Nephron (organoid): ENCODE measurements at regions not wholly inside any gene's neighbourhood (a gene's known extent, or its start where the extent isn't known, plus 50 kb on each side); places are given as distances from the start of the nearest gene placed in this dataset.
"Not testable (repeated sequence)": the region's sequence is repeated elsewhere in the genome, so short reads cannot be mapped to it uniquely, and the experiment has no call there.

Experiments
- H3K27ac Mint-ChIP-seq, 3 experiments: 2 replicates each; pipeline ENCODE4 v1.8.0; 2020; ENCODE audit warnings: mixed read lengths in 3 of 3, mild to moderate bottlenecking in 2 of 3, moderate library complexity in 1 of 3
- H3K27me3 Mint-ChIP-seq: 2 replicates; pipeline ENCODE4 v1.8.0; 2021; ENCODE audit warnings: low read depth, mild to moderate bottlenecking, moderate library complexity, mixed read lengths
- H3K36me3 Mint-ChIP-seq: 2 replicates; pipeline ENCODE4 v1.8.0; 2020; ENCODE audit warnings: low read depth, mixed read lengths
- H3K4me1 Mint-ChIP-seq: 2 replicates; pipeline ENCODE4 v1.8.0; 2020; ENCODE audit warnings: mixed read lengths
- H3K4me3 Mint-ChIP-seq, 3 experiments: 2 replicates each; pipeline ENCODE4 v1.8.0; 2020; ENCODE audit warnings: mild to moderate bottlenecking in 3 of 3, mixed read lengths in 3 of 3, moderate library complexity in 2 of 3
- H3K9me3 Mint-ChIP-seq: 2 replicates; pipeline ENCODE4 v1.8.0; 2020; ENCODE audit warnings: mixed read lengths
- CTCF ChIP-seq, 3 experiments: fragments of 200-600 bp; sonication (generic); IDR thresholded peaks; one replicate each; pipeline ENCODE4 v1.5.0; 2021; ENCODE audit warnings: antibody characterized with exemption in 3 of 3; ENCODE audit not compliant: unreplicated experiment in 3 of 3

- no peaks in the 10 kb centered on the region for H3K36me3 Mint-ChIP-seq
- H3K9me3 Mint-ChIP-seq = no peaks in the 10 kb centered on the region
- peaks cover 3% of the 10 kb centered on the region for H3K27me3 Mint-ChIP-seq
- H3K27ac Mint-ChIP-seq = no peak overlapping the region
- no peaks in the 10 kb centered on the region for H3K4me1 Mint-ChIP-seq
- no peak for TF ChIP-seq CTCF (IDR thresholded peaks at IDR 0.05; ENCODE audit: unreplicated experiment in 3 of 3)
- no peak overlapping the region for H3K4me3 Mint-ChIP-seq
Measured at GRCh38 chr3:89912031-89912430, 804.6 kb downstream of the EPHA3 start.

GRCh38 chr3:89923921-89924610 is 816.6 kb downstream of the EPHA3 start:
- no peaks in the 10 kb centered on the region for H3K4me1 Mint-ChIP-seq
- no peak overlapping the region for H3K27ac Mint-ChIP-seq
- peaks cover 2% of the 10 kb centered on the region for H3K9me3 Mint-ChIP-seq
- H3K27me3 Mint-ChIP-seq = peaks cover 3% of the 10 kb centered on the region
- TF ChIP-seq CTCF (IDR thresholded peaks at IDR 0.05; ENCODE audit: unreplicated experiment in 3 of 3) = no peak
- no peak overlapping the region for H3K4me3 Mint-ChIP-seq
- no peaks in the 10 kb centered on the region for H3K36me3 Mint-ChIP-seq

- Mint-ChIP-seq H3K4me3 (no peak overlapping the region), H3K27me3 (peaks cover 3% of the 10 kb centered on the region), H3K36me3 (no peaks in the 10 kb centered on the region), H3K27ac (no peak overlapping the region), H3K9me3 (peaks cover under 1% of the 10 kb centered on the region), H3K4me1 (no peaks in the 10 kb centered on the region)
- TF ChIP-seq CTCF (IDR thresholded peaks at IDR 0.05; ENCODE audit: unreplicated experiment in 3 of 3) = no peak
Measured at GRCh38 chr3:89925976-89926375, 818.6 kb downstream of the EPHA3 start.

- Mint-ChIP-seq H3K9me3 (no peaks in the 10 kb centered on the region), H3K27me3 (no peaks in the 10 kb centered on the region), H3K27ac (no peak overlapping the region), H3K4me1 (no peaks in the 10 kb centered on the region), H3K36me3 (no peaks in the 10 kb centered on the region), H3K4me3 (no peak overlapping the region)
- no peak for TF ChIP-seq CTCF (IDR thresholded peaks at IDR 0.05; ENCODE audit: unreplicated experiment in 3 of 3)
Measured at GRCh38 chr3:89932882-89933281, 825.5 kb downstream of the EPHA3 start.

- H3K27me3 Mint-ChIP-seq, H3K4me1 Mint-ChIP-seq, H3K27ac Mint-ChIP-seq, H3K36me3 Mint-ChIP-seq, H3K4me3 Mint-ChIP-seq: not testable (repeated sequence)
- H3K9me3 Mint-ChIP-seq = peaks cover 13% of the 10 kb centered on the region
Measured at GRCh38 chr3:89944461-89944860, 837.0 kb downstream of the EPHA3 start.

GRCh38 chr3:89946884-89947283 is 839.5 kb downstream of the EPHA3 start:
- peaks cover 2% of the 10 kb centered on the region for H3K4me1 Mint-ChIP-seq
- H3K27ac Mint-ChIP-seq = no peak overlapping the region
- H3K4me3 Mint-ChIP-seq = no peak overlapping the region

More at GRCh38 chr3:89946884-89947283, 839.5 kb downstream of the EPHA3 start:
- no peak for TF ChIP-seq CTCF (IDR thresholded peaks at IDR 0.05; ENCODE audit: unreplicated experiment in 3 of 3)
- no peaks in the 10 kb centered on the region for H3K27me3 Mint-ChIP-seq
- H3K9me3 Mint-ChIP-seq = peaks cover 8% of the 10 kb centered on the region
- no peaks in the 10 kb centered on the region for H3K36me3 Mint-ChIP-seq
